HL-60 (cell line): ENCODE measurements at regions not wholly inside any gene's neighbourhood (a gene's known extent, or its start where the extent isn't known, plus 50 kb on each side); places are given as distances from the start of the nearest gene placed in this dataset.

Experiments
- DNase-seq, 2 experiments: peaks; one replicate each; pipeline ENCODE4 v3.0.0-alpha.2; 2010 to 2020; ENCODE audit warnings: low read depth in 1 of 2, low spot score in 1 of 2
- H3K27ac ChIP-seq: fragments of 250-450 bp; sonication (Bioruptor Pico); replicated peaks from 2 replicates; pipeline ENCODE4 v1.5.1; 2020; ENCODE audit warnings: mild to moderate bottlenecking, moderate library complexity
- H3K27me3 ChIP-seq: fragments of 250-450 bp; sonication (Bioruptor Pico); 2 replicates; pipeline ENCODE4 v1.5.1; 2021; ENCODE audit warnings: mild to moderate bottlenecking, moderate library complexity; ENCODE audit not compliant: insufficient read depth, poor library complexity, severe bottlenecking
- H3K4me3 ChIP-seq: replicated peaks from 2 replicates; pipeline ENCODE4 v1.5.1; 2011; ENCODE audit warnings: mild to moderate bottlenecking, control low read depth, low read length; ENCODE audit not compliant: insufficient read depth
- GABPA ChIP-seq: IDR thresholded peaks from 2 replicates; pipeline ENCODE4 v1.6.1; 2012; ENCODE audit warnings: low read depth
- POLR2AphosphoS5 ChIP-seq: IDR thresholded peaks from 2 replicates; pipeline ENCODE4 v1.6.1; 2012; ENCODE audit warnings: low read depth
- SPI1 ChIP-seq: IDR thresholded peaks from 2 replicates; pipeline ENCODE4 v1.6.1; 2012; ENCODE audit warnings: low read depth, mild to moderate bottlenecking, borderline replicate concordance
- TF ChIP-seq, protein P1 (sequence below): IDR thresholded peaks from 2 replicates; pipeline ENCODE4 v1.6.1; 2012; ENCODE audit warnings: low read depth; ENCODE audit not compliant: insufficient replicate concordance
- TF ChIP-seq, protein P2 (sequence below): IDR thresholded peaks from one replicate; pipeline ENCODE4 v1.5.1; 2011; ENCODE audit warnings: low read length, control low read depth, inconsistent platforms; ENCODE audit not compliant: insufficient read depth

DNA sequence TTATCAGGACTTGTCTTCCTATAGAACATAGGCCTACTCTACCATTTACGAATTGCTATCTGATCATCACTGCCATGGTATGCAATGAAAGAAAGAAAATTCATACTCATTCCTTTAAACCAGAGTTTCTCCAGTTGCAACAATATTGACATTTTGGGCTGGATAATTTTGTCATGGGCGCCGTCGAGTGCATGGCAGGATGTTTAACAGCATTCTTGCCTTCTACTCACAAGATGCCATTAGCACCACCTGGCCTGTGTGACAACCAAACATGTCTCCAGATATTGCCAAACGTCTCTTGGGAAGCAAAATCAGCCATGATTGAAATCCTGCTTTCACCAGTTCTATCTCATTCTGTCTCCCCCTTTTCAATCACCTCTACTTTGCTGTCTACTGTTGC is 63.6 kb upstream of the ARHGAP24 start:
- no peaks in the 10 kb centered on the region for H3K27me3 ChIP-seq
- TF ChIP-seq POLR2AphosphoS5 (no peak), GABPA (no peak), SPI1 (no peak)
- TF ChIP-seq, protein P1, sequence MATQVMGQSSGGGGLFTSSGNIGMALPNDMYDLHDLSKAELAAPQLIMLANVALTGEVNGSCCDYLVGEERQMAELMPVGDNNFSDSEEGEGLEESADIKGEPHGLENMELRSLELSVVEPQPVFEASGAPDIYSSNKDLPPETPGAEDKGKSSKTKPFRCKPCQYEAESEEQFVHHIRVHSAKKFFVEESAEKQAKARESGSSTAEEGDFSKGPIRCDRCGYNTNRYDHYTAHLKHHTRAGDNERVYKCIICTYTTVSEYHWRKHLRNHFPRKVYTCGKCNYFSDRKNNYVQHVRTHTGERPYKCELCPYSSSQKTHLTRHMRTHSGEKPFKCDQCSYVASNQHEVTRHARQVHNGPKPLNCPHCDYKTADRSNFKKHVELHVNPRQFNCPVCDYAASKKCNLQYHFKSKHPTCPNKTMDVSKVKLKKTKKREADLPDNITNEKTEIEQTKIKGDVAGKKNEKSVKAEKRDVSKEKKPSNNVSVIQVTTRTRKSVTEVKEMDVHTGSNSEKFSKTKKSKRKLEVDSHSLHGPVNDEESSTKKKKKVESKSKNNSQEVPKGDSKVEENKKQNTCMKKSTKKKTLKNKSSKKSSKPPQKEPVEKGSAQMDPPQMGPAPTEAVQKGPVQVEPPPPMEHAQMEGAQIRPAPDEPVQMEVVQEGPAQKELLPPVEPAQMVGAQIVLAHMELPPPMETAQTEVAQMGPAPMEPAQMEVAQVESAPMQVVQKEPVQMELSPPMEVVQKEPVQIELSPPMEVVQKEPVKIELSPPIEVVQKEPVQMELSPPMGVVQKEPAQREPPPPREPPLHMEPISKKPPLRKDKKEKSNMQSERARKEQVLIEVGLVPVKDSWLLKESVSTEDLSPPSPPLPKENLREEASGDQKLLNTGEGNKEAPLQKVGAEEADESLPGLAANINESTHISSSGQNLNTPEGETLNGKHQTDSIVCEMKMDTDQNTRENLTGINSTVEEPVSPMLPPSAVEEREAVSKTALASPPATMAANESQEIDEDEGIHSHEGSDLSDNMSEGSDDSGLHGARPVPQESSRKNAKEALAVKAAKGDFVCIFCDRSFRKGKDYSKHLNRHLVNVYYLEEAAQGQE: no peak
- TF ChIP-seq, protein P2, sequence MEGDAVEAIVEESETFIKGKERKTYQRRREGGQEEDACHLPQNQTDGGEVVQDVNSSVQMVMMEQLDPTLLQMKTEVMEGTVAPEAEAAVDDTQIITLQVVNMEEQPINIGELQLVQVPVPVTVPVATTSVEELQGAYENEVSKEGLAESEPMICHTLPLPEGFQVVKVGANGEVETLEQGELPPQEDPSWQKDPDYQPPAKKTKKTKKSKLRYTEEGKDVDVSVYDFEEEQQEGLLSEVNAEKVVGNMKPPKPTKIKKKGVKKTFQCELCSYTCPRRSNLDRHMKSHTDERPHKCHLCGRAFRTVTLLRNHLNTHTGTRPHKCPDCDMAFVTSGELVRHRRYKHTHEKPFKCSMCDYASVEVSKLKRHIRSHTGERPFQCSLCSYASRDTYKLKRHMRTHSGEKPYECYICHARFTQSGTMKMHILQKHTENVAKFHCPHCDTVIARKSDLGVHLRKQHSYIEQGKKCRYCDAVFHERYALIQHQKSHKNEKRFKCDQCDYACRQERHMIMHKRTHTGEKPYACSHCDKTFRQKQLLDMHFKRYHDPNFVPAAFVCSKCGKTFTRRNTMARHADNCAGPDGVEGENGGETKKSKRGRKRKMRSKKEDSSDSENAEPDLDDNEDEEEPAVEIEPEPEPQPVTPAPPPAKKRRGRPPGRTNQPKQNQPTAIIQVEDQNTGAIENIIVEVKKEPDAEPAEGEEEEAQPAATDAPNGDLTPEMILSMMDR: no peak
- no peak overlapping the region for H3K27ac ChIP-seq
- DNase-seq: no peak
- no peak overlapping the region for H3K4me3 ChIP-seq

- no peak for DNase-seq
- Histone ChIP-seq H3K4me3 (no peak overlapping the region), H3K27ac (no peak overlapping the region), H3K27me3 (no peaks in the 10 kb centered on the region)
- TF ChIP-seq SPI1 (no peak), POLR2AphosphoS5 (no peak), GABPA (no peak)
- TF ChIP-seq, protein P1: no peak
- TF ChIP-seq, protein P2: no peak
Measured at GRCh38 chr4:85414972-85415371, 60.0 kb upstream of the ARHGAP24 start.

DNA sequence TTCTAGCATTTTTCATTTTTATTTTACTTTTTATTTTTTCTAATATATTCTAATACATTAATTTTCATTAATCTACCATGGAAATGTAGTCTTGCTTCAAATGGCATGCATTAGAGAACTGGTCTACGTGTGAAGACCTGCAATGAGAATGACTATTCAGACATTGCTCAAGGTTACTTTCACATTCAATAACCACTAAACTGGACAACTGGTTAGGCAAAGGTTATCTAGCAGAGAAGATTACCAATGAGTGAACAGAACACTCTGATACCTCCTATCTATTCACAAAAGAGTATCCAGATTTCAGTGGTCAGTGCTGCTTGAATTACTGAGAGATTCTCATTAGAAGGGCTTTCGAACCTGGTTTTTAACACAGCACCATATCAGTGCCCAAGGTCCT is 58.9 kb upstream of the ARHGAP24 start:
- H3K4me3 ChIP-seq: no peak overlapping the region
- H3K27ac ChIP-seq: no peak overlapping the region
- TF ChIP-seq POLR2AphosphoS5 (no peak), SPI1 (no peak), GABPA (no peak)
- TF ChIP-seq, protein P2: no peak
- TF ChIP-seq, protein P1: no peak
- no peak for DNase-seq
- no peaks in the 10 kb centered on the region for H3K27me3 ChIP-seq
